ENCODE measurements at regions not wholly inside any gene's neighbourhood (a gene's known extent, or its start where the extent isn't known, plus 50 kb on each side); places are given as distances from the start of the nearest gene placed in this dataset.
"Not testable (repeated sequence)": the region's sequence is repeated elsewhere in the genome, so short reads cannot be mapped to it uniquely, and the experiment has no call there.

GRCh38 chr1:70828177-70828576 is 219.4 kb downstream of the PTGER3 start:
- H3K9ac ChIP-seq (ENCODE audit: low read depth, low read length) = no peak overlapping the region
- H3K9me3 ChIP-seq (ENCODE audit: insufficient read depth, low read depth, low read length) = no peaks in the 10 kb centered on the region
- no peaks in the 10 kb centered on the region for H3K27me3 ChIP-seq (ENCODE audit: insufficient read depth, low read length)
- H3K4me1 ChIP-seq (ENCODE audit: insufficient read depth, low read length) = no peaks in the 10 kb centered on the region
- H3K27ac ChIP-seq (ENCODE audit: low read length) = no peak overlapping the region
- no peak overlapping the region for H3K4me3 ChIP-seq (ENCODE audit: low read length)
- H3K36me3 ChIP-seq (ENCODE audit: insufficient read depth, low read depth, low read length) = no peaks in the 10 kb centered on the region

- H3K9me3 ChIP-seq (ENCODE audit: insufficient read depth, low read depth, low read length); H3K4me1 ChIP-seq (ENCODE audit: insufficient read depth, low read length); H3K36me3 ChIP-seq (ENCODE audit: insufficient read depth, low read depth, low read length); H3K27me3 ChIP-seq (ENCODE audit: insufficient read depth, low read length); H3K9ac ChIP-seq (ENCODE audit: low read depth, low read length); H3K4me3 ChIP-seq (ENCODE audit: low read length); H3K27ac ChIP-seq (ENCODE audit: low read length): not testable (repeated sequence)
These were observed 213.3 kb downstream of the PTGER3 start for GRCh38 chr1:70834365-70834764.

- no peak overlapping the region for H3K4me3 ChIP-seq (ENCODE audit: low read length)
- H3K27ac ChIP-seq (ENCODE audit: low read length) = no peak overlapping the region
- no peaks in the 10 kb centered on the region for H3K27me3 ChIP-seq (ENCODE audit: insufficient read depth, low read length)
- H3K9me3 ChIP-seq (ENCODE audit: insufficient read depth, low read depth, low read length) = no peaks in the 10 kb centered on the region; the same call in none of the 2 replicates
- no peaks in the 10 kb centered on the region for H3K36me3 ChIP-seq (ENCODE audit: insufficient read depth, low read depth, low read length)
- H3K9ac ChIP-seq (ENCODE audit: low read depth, low read length) = no peak overlapping the region
- H3K4me1 ChIP-seq (ENCODE audit: insufficient read depth, low read length) = no peaks in the 10 kb centered on the region
These were observed 211.2 kb downstream of the PTGER3 start for GRCh38 chr1:70836456-70836855.

GRCh38 chr1:70840260-70840953 is 207.2 kb downstream of the PTGER3 start:
- Histone ChIP-seq H3K36me3 (ENCODE audit: insufficient read depth, low read depth, low read length) (no peaks in the 10 kb centered on the region), H3K27me3 (ENCODE audit: insufficient read depth, low read length) (no peaks in the 10 kb centered on the region), H3K27ac (ENCODE audit: low read length) (no peak overlapping the region), H3K9me3 (ENCODE audit: insufficient read depth, low read depth, low read length) (no peaks in the 10 kb centered on the region; the same call in none of the 2 replicates), H3K4me3 (ENCODE audit: low read length) (no peak overlapping the region), H3K4me1 (ENCODE audit: insufficient read depth, low read length) (no peaks in the 10 kb centered on the region), H3K9ac (ENCODE audit: low read depth, low read length) (no peak overlapping the region)

GRCh38 chr1:70842562-70842961 is 205.1 kb downstream of the PTGER3 start:
- Histone ChIP-seq H3K4me3 (ENCODE audit: low read length) (no peak overlapping the region), H3K27ac (ENCODE audit: low read length) (no peak overlapping the region), H3K9me3 (ENCODE audit: insufficient read depth, low read depth, low read length) (no peaks in the 10 kb centered on the region; the same call in 1 of the 2 replicates), H3K4me1 (ENCODE audit: insufficient read depth, low read length) (peaks cover 6% of the 10 kb centered on the region; the same call in 1 of the 2 replicates), H3K36me3 (ENCODE audit: insufficient read depth, low read depth, low read length) (no peaks in the 10 kb centered on the region), H3K9ac (ENCODE audit: low read depth, low read length) (no peak overlapping the region), H3K27me3 (ENCODE audit: insufficient read depth, low read length) (no peaks in the 10 kb centered on the region)

- Histone ChIP-seq H3K9ac (ENCODE audit: low read depth, low read length) (no peak overlapping the region), H3K4me3 (ENCODE audit: low read length) (no peak overlapping the region), H3K27ac (ENCODE audit: low read length) (no peak overlapping the region), H3K36me3 (ENCODE audit: insufficient read depth, low read depth, low read length) (no peaks in the 10 kb centered on the region), H3K9me3 (ENCODE audit: insufficient read depth, low read depth, low read length) (no peaks in the 10 kb centered on the region; the same call in 1 of the 2 replicates), H3K4me1 (ENCODE audit: insufficient read depth, low read length) (peaks cover 7% of the 10 kb centered on the region; the same call in 1 of the 2 replicates), H3K27me3 (ENCODE audit: insufficient read depth, low read length) (no peaks in the 10 kb centered on the region)
These were observed 204.2 kb downstream of the PTGER3 start for GRCh38 chr1:70843452-70843851.

GRCh38 chr1:70847013-70847412 is 200.6 kb downstream of the PTGER3 start:
- H3K4me3 ChIP-seq (ENCODE audit: low read length) = no peak overlapping the region
- H3K27me3 ChIP-seq (ENCODE audit: insufficient read depth, low read length) = no peaks in the 10 kb centered on the region
- H3K9ac ChIP-seq (ENCODE audit: low read depth, low read length) = no peak overlapping the region
- H3K4me1 ChIP-seq (ENCODE audit: insufficient read depth, low read length) = peaks cover 7% of the 10 kb centered on the region; the same call in 1 of the 2 replicates
- no peaks in the 10 kb centered on the region for H3K36me3 ChIP-seq (ENCODE audit: insufficient read depth, low read depth, low read length)
- H3K27ac ChIP-seq (ENCODE audit: low read length) = no peak overlapping the region
- no peaks in the 10 kb centered on the region; the same call in 1 of the 2 replicates for H3K9me3 ChIP-seq (ENCODE audit: insufficient read depth, low read depth, low read length)

GRCh38 chr1:70855203-70855602 is 192.4 kb downstream of the PTGER3 start:
- Histone ChIP-seq H3K9ac (ENCODE audit: low read depth, low read length) (no peak overlapping the region), H3K36me3 (ENCODE audit: insufficient read depth, low read depth, low read length) (no peaks in the 10 kb centered on the region), H3K4me3 (ENCODE audit: low read length) (no peak overlapping the region), H3K27ac (ENCODE audit: low read length) (no peak overlapping the region), H3K27me3 (ENCODE audit: insufficient read depth, low read length) (no peaks in the 10 kb centered on the region), H3K9me3 (ENCODE audit: insufficient read depth, low read depth, low read length) (no peaks in the 10 kb centered on the region), H3K4me1 (ENCODE audit: insufficient read depth, low read length) (no peaks in the 10 kb centered on the region)

GRCh38 chr1:70856201-70856600 is 191.4 kb downstream of the PTGER3 start:
- H3K4me3 ChIP-seq (ENCODE audit: low read length) = no peak overlapping the region
- no peaks in the 10 kb centered on the region for H3K36me3 ChIP-seq (ENCODE audit: insufficient read depth, low read depth, low read length)
- H3K9ac ChIP-seq (ENCODE audit: low read depth, low read length) = no peak overlapping the region
- no peaks in the 10 kb centered on the region for H3K27me3 ChIP-seq (ENCODE audit: insufficient read depth, low read length)
- H3K4me1 ChIP-seq (ENCODE audit: insufficient read depth, low read length) = no peaks in the 10 kb centered on the region
- no peaks in the 10 kb centered on the region for H3K9me3 ChIP-seq (ENCODE audit: insufficient read depth, low read depth, low read length)
- H3K27ac ChIP-seq (ENCODE audit: low read length) = no peak overlapping the region

GRCh38 chr1:70863239-70863638 is 184.4 kb downstream of the PTGER3 start:
- no peaks in the 10 kb centered on the region for H3K4me1 ChIP-seq (ENCODE audit: insufficient read depth, low read length)
- no peaks in the 10 kb centered on the region for H3K27me3 ChIP-seq (ENCODE audit: insufficient read depth, low read length)
- H3K9me3 ChIP-seq (ENCODE audit: insufficient read depth, low read depth, low read length) = no peaks in the 10 kb centered on the region
- H3K4me3 ChIP-seq (ENCODE audit: low read length) = no peak overlapping the region
- no peaks in the 10 kb centered on the region for H3K36me3 ChIP-seq (ENCODE audit: insufficient read depth, low read depth, low read length)
- no peak overlapping the region for H3K9ac ChIP-seq (ENCODE audit: low read depth, low read length)
- H3K27ac ChIP-seq (ENCODE audit: low read length) = no peak overlapping the region

GRCh38 chr1:70864302-70864701 is 183.3 kb downstream of the PTGER3 start:
- H3K36me3 ChIP-seq (ENCODE audit: insufficient read depth, low read depth, low read length) = no peaks in the 10 kb centered on the region
- H3K27ac ChIP-seq (ENCODE audit: low read length) = no peak overlapping the region
- no peaks in the 10 kb centered on the region; the same call in 1 of the 2 replicates for H3K9me3 ChIP-seq (ENCODE audit: insufficient read depth, low read depth, low read length)

GRCh38 chr1:70866542-70867264 is 180.9 kb downstream of the PTGER3 start:
- H3K27ac ChIP-seq (ENCODE audit: low read length) = no peak overlapping the region
- no peak overlapping the region for H3K4me3 ChIP-seq (ENCODE audit: low read length)
- H3K27me3 ChIP-seq (ENCODE audit: insufficient read depth, low read length) = no peaks in the 10 kb centered on the region
- H3K9ac ChIP-seq (ENCODE audit: low read depth, low read length) = no peak overlapping the region
- no peaks in the 10 kb centered on the region; the same call in 1 of the 2 replicates for H3K9me3 ChIP-seq (ENCODE audit: insufficient read depth, low read depth, low read length)
- no peaks in the 10 kb centered on the region for H3K36me3 ChIP-seq (ENCODE audit: insufficient read depth, low read depth, low read length)
- no peaks in the 10 kb centered on the region for H3K4me1 ChIP-seq (ENCODE audit: insufficient read depth, low read length)

More at GRCh38 chr1:70864302-70864701, 183.3 kb downstream of the PTGER3 start:
- Histone ChIP-seq H3K27me3 (ENCODE audit: insufficient read depth, low read length) (no peaks in the 10 kb centered on the region), H3K4me3 (ENCODE audit: low read length) (no peak overlapping the region), H3K9ac (ENCODE audit: low read depth, low read length) (no peak overlapping the region), H3K4me1 (ENCODE audit: insufficient read depth, low read length) (no peaks in the 10 kb centered on the region)
